Spinal cord (tissue), 9 donors: ENCODE measurements at regions not wholly inside any gene's neighbourhood (a gene's known extent, or its start where the extent isn't known, plus 50 kb on each side); places are given as distances from the start of the nearest gene placed in this dataset.
A peak's percentile ranks its signal among the peaks of the same experiment; 100 is the strongest.

Experiments
- DNase-seq, 6 donors: peaks; one replicate each; pipeline versions ENCODE4 v3.0.0 to v3.0.0-alpha.2; 2013 to 2015; ENCODE audit warnings: low spot score in 6 of 6, low read depth in 4 of 6
- H3K27ac ChIP-seq: one replicate; pipeline ENCODE4 v1.5.1; 2013; ENCODE audit warnings: low read depth, low read length, control low read depth
- H3K27me3 ChIP-seq: one replicate; pipeline ENCODE4 v1.6.1; 2013; ENCODE audit warnings: low read length; ENCODE audit not compliant: control insufficient read depth, insufficient read depth
- H3K36me3 ChIP-seq: one replicate; pipeline ENCODE4 v1.6.1; 2013; ENCODE audit warnings: low read length; ENCODE audit not compliant: control insufficient read depth, insufficient read depth
- H3K4me1 ChIP-seq: one replicate; pipeline ENCODE4 v1.6.1; 2013; ENCODE audit warnings: low read length; ENCODE audit not compliant: control insufficient read depth, insufficient read depth
- H3K4me3 ChIP-seq: one replicate; pipeline ENCODE4 v1.5.1; 2013; ENCODE audit warnings: low read depth, low read length, control low read depth
- H3K9me3 ChIP-seq: one replicate; pipeline ENCODE4 v1.6.1; 2013; ENCODE audit warnings: low read length; ENCODE audit not compliant: control insufficient read depth, insufficient read depth
- whole genome bisulfite sequencing: methylation state at CpG from one replicate; pipeline ENCODE4 v1.1.5; 2013; ENCODE audit warnings: missing lambda C conversion rate; ENCODE audit not compliant: insufficient coverage; 5-methylcytosine and 5-hydroxymethylcytosine counted together
- donor health status: healthy.

- 0% methylated on average over 1 of the region's 2 CpGs for WGBS
Measured at GRCh38 chr5:21694567-21694966, 1158.6 kb downstream of the CDH12 start.

GRCh38 chr5:21693591-21693990 is 1159.6 kb downstream of the CDH12 start:
- Histone ChIP-seq H3K27ac (no peak overlapping the region), H3K36me3 (no peaks in the 10 kb centered on the region), H3K9me3 (no peaks in the 10 kb centered on the region), H3K27me3 (no peaks in the 10 kb centered on the region), H3K4me3 (no peak overlapping the region), H3K4me1 (no peaks in the 10 kb centered on the region)
- no peak for DNase-seq

More at GRCh38 chr5:21694567-21694966, 1158.6 kb downstream of the CDH12 start:
- no peaks in the 10 kb centered on the region for H3K9me3 ChIP-seq
- DNase-seq = no peak
- H3K27ac ChIP-seq = no peak overlapping the region
- H3K27me3 ChIP-seq = no peaks in the 10 kb centered on the region
- no peaks in the 10 kb centered on the region for H3K36me3 ChIP-seq
- no peaks in the 10 kb centered on the region for H3K4me1 ChIP-seq
- no peak overlapping the region for H3K4me3 ChIP-seq

- H3K4me1 ChIP-seq = no peaks in the 10 kb centered on the region
- no CpG with 5 or more reads among the region's 3 CpGs for WGBS
- no peak overlapping the region for H3K27ac ChIP-seq
- no peaks in the 10 kb centered on the region for H3K27me3 ChIP-seq
- H3K36me3 ChIP-seq = no peaks in the 10 kb centered on the region
- DNase-seq = peak in 3 of 6 donors; percentile 2 to 65 (median 5)
- no peak overlapping the region for H3K4me3 ChIP-seq
- no peaks in the 10 kb centered on the region for H3K9me3 ChIP-seq
Measured at GRCh38 chr5:21689587-21689986, 1163.6 kb downstream of the CDH12 start.

- H3K4me1 ChIP-seq = no peaks in the 10 kb centered on the region
- H3K27me3 ChIP-seq = no peaks in the 10 kb centered on the region
- no peak for DNase-seq
- WGBS = no CpG with 5 or more reads among the region's 1 CpG
- no peak overlapping the region for H3K4me3 ChIP-seq
- no peaks in the 10 kb centered on the region for H3K9me3 ChIP-seq
- H3K36me3 ChIP-seq = no peaks in the 10 kb centered on the region
- H3K27ac ChIP-seq = no peak overlapping the region
Measured at GRCh38 chr5:21688655-21689054, 1164.5 kb downstream of the CDH12 start.

- 88% methylated on average over 2 of the region's 5 CpGs for WGBS
- no peaks in the 10 kb centered on the region for H3K27me3 ChIP-seq
- H3K9me3 ChIP-seq = no peaks in the 10 kb centered on the region
- DNase-seq = no peak
- H3K4me3 ChIP-seq = no peak overlapping the region
- H3K4me1 ChIP-seq = no peaks in the 10 kb centered on the region
- H3K36me3 ChIP-seq = no peaks in the 10 kb centered on the region
- H3K27ac ChIP-seq = no peak overlapping the region
Measured at GRCh38 chr5:21687621-21688020, 1165.5 kb downstream of the CDH12 start.

GRCh38 chr5:21686706-21687105 is 1166.4 kb downstream of the CDH12 start:
- Histone ChIP-seq H3K9me3 (no peaks in the 10 kb centered on the region), H3K27me3 (no peaks in the 10 kb centered on the region), H3K4me1 (no peaks in the 10 kb centered on the region), H3K36me3 (no peaks in the 10 kb centered on the region), H3K4me3 (no peak overlapping the region), H3K27ac (no peak overlapping the region)
- no peak for DNase-seq
- no CpG with 5 or more reads among the region's 4 CpGs for WGBS

- H3K9me3 ChIP-seq = no peaks in the 10 kb centered on the region
- no peaks in the 10 kb centered on the region for H3K27me3 ChIP-seq
- H3K4me3 ChIP-seq = no peak overlapping the region
- no peak overlapping the region for H3K27ac ChIP-seq
- no peaks in the 10 kb centered on the region for H3K36me3 ChIP-seq
- no peak for DNase-seq
- WGBS = no CpG with 5 or more reads among the region's 4 CpGs
- no peaks in the 10 kb centered on the region for H3K4me1 ChIP-seq
Measured at GRCh38 chr5:21685522-21685921, 1167.6 kb downstream of the CDH12 start.

GRCh38 chr5:21684992-21685391 is 1168.2 kb downstream of the CDH12 start:
- H3K9me3 ChIP-seq = no peaks in the 10 kb centered on the region
- 100% methylated on average over 1 of the region's 1 CpG for WGBS
- H3K36me3 ChIP-seq = no peaks in the 10 kb centered on the region
- no peaks in the 10 kb centered on the region for H3K27me3 ChIP-seq
- no peak overlapping the region for H3K4me3 ChIP-seq
- no peak for DNase-seq
- H3K4me1 ChIP-seq = no peaks in the 10 kb centered on the region
- H3K27ac ChIP-seq = no peak overlapping the region

- no CpG with 5 or more reads among the region's 2 CpGs for WGBS
- H3K4me1 ChIP-seq = no peaks in the 10 kb centered on the region
- DNase-seq = no peak
- no peak overlapping the region for H3K27ac ChIP-seq
- H3K36me3 ChIP-seq = no peaks in the 10 kb centered on the region
- H3K9me3 ChIP-seq = no peaks in the 10 kb centered on the region
- no peaks in the 10 kb centered on the region for H3K27me3 ChIP-seq
- H3K4me3 ChIP-seq = no peak overlapping the region
Measured at GRCh38 chr5:21681911-21682310, 1171.2 kb downstream of the CDH12 start.

- Histone ChIP-seq H3K4me3 (no peak overlapping the region), H3K4me1 (no peaks in the 10 kb centered on the region), H3K9me3 (no peaks in the 10 kb centered on the region), H3K27ac (no peak overlapping the region), H3K27me3 (no peaks in the 10 kb centered on the region), H3K36me3 (no peaks in the 10 kb centered on the region)
- DNase-seq = no peak
- no CpG with 5 or more reads among the region's 2 CpGs for WGBS
Measured at GRCh38 chr5:21680641-21681040, 1172.5 kb downstream of the CDH12 start.
